GM12878 (cell line): ENCODE measurements at regions not wholly inside any gene's neighbourhood (a gene's known extent, or its start where the extent isn't known, plus 50 kb on each side); places are given as distances from the start of the nearest gene placed in this dataset.

Experiments used
- KAT2A ChIP-seq: conservative IDR thresholded peaks from 2 replicates; pipeline ENCODE4 v1.6.1; 2011; ENCODE audit warnings: low read depth, low read length; ENCODE audit not compliant: control insufficient read depth
- NR2C2 ChIP-seq: IDR thresholded peaks from 2 replicates; pipeline ENCODE4 v1.6.1; 2011; ENCODE audit warnings: borderline replicate concordance, low read depth; ENCODE audit not compliant: control insufficient read depth, insufficient read length

DNA sequence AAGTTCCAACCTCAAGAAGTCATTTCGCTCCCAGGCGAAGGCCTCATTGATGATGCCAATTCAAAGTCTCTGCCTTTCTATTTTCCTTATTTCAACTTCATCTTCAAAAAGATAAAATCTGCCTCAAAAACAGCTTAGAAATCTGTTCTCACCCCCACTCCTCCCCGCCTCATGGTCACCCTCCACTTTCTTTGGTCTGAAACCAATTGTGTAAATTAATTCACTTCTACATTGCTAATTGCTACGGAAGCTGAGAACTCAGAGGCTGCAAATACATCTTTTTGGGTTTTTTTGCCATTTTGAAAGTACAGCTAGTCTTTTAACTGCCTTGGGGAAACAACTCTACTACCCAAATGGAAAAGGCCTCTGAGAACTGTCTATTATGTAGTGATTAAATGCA lies 350.0 kb upstream of the SLC24A2 start:
- TF ChIP-seq NR2C2 (no peak), KAT2A (no peak)
